ENCODE measurements at regions not wholly inside any gene's neighbourhood (a gene's known extent, or its start where the extent isn't known, plus 50 kb on each side); places are given as distances from the start of the nearest gene placed in this dataset.

DNA sequence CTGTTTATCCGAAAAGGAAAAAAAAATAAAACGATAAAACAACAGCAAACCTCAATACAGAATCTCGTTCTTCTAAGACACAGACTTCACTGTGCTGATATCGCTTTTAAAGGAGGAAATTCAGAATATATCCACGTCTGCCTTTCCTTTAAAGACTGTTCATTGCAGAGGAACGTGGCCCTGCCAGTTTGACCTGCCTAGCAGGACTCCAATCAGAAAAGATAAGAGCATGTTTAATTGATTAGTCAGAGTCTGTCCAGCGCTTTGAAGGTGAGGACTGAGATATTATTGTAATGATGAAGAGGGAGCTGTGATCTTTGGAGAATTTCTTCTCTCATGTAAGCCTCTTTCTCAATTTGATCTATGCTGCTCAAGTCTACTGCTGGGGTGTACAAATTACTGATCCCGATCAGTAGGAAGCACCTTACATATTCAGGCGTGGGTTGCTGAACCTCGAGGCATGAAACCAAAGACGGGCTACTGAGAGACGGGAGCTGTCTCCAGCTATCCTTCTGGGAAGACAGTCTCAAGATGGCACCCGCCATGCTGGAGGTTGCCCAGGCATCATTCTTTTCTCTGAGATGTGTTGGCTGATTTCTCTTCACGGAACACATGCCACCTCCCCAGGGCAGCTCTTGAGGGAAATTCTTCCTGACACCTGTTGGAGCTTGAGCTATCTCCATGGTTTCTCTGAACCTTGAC lies 146.1 kb downstream of the SHOX start:
- Mint-ChIP-seq H3K4me1 (peaks cover 11% of the 10 kb centered on the region), H3K4me3 (no peak overlapping the region), H3K27ac (ENCODE audit: unreplicated experiment) (no peak overlapping the region), H3K36me3 (ENCODE audit: low read depth) (no peaks in the 10 kb centered on the region), H3K9me3 (no peaks in the 10 kb centered on the region), H3K27me3 (ENCODE audit: low read depth) (peaks cover 54% of the 10 kb centered on the region)
- TF ChIP-seq, protein P1, sequence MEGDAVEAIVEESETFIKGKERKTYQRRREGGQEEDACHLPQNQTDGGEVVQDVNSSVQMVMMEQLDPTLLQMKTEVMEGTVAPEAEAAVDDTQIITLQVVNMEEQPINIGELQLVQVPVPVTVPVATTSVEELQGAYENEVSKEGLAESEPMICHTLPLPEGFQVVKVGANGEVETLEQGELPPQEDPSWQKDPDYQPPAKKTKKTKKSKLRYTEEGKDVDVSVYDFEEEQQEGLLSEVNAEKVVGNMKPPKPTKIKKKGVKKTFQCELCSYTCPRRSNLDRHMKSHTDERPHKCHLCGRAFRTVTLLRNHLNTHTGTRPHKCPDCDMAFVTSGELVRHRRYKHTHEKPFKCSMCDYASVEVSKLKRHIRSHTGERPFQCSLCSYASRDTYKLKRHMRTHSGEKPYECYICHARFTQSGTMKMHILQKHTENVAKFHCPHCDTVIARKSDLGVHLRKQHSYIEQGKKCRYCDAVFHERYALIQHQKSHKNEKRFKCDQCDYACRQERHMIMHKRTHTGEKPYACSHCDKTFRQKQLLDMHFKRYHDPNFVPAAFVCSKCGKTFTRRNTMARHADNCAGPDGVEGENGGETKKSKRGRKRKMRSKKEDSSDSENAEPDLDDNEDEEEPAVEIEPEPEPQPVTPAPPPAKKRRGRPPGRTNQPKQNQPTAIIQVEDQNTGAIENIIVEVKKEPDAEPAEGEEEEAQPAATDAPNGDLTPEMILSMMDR (conservative IDR thresholded peaks at IDR 0.05), result no peak
- DNase-seq (ENCODE audit: low read depth, low spot score), result no peak

DNA sequence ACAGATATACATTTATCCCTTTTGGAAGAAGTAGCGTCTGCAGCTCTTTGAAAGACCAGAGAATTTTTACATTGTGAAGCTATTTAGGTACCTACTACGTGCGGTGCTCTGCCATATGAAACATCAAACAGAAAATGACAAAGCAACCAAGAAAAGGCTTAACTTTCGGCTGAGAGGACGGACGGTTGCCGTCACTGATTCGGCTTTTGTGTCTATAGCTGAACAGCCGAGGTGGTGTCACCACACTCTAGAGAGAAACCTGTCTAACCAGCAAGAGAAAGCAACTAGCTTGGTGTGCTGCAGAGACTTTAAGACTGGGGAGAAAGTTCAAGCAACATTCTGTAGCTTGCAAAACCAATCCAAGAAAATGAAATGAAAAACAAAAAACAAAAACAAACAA lies 145.5 kb downstream of the SHOX start:
- Mint-ChIP-seq H3K36me3 (ENCODE audit: low read depth) (no peaks in the 10 kb centered on the region), H3K27me3 (ENCODE audit: low read depth) (peaks cover 54% of the 10 kb centered on the region), H3K27ac (ENCODE audit: unreplicated experiment) (no peak overlapping the region), H3K4me3 (no peak overlapping the region), H3K9me3 (peaks cover 3% of the 10 kb centered on the region), H3K4me1 (peaks cover 5% of the 10 kb centered on the region)
- no peak for DNase-seq (ENCODE audit: low read depth, low spot score)
- TF ChIP-seq, protein P1 (conservative IDR thresholded peaks at IDR 0.05), result no peak

DNA sequence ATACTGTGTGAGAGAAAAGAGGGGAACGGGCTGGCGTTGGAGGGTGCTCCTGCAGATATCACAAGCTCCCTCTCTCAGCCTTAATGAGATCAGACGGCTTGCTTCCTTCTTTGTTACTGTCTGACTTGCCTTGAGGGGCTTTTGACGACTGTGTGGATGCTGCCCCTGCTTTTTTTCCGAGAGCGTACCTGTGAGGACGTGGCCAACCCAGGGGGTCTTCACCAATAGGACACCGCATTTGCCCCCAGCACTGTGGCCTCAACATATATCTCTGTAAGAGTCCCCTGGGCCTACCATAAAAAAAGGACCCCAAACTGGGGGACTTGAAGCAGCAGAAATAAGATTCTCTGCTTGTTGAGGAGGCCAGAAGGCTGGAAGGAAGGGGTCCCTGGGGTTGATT lies 143.9 kb downstream of the SHOX start:
- TF ChIP-seq, protein P1 (conservative IDR thresholded peaks at IDR 0.05), result no peak
- Mint-ChIP-seq H3K4me3 (no peak overlapping the region), H3K9me3 (peaks cover 4% of the 10 kb centered on the region), H3K27ac (ENCODE audit: unreplicated experiment) (no peak overlapping the region), H3K36me3 (ENCODE audit: low read depth) (no peaks in the 10 kb centered on the region), H3K4me1 (no peaks in the 10 kb centered on the region), H3K27me3 (ENCODE audit: low read depth) (peaks cover 59% of the 10 kb centered on the region)
- no peak for DNase-seq (ENCODE audit: low read depth, low spot score)

DNA sequence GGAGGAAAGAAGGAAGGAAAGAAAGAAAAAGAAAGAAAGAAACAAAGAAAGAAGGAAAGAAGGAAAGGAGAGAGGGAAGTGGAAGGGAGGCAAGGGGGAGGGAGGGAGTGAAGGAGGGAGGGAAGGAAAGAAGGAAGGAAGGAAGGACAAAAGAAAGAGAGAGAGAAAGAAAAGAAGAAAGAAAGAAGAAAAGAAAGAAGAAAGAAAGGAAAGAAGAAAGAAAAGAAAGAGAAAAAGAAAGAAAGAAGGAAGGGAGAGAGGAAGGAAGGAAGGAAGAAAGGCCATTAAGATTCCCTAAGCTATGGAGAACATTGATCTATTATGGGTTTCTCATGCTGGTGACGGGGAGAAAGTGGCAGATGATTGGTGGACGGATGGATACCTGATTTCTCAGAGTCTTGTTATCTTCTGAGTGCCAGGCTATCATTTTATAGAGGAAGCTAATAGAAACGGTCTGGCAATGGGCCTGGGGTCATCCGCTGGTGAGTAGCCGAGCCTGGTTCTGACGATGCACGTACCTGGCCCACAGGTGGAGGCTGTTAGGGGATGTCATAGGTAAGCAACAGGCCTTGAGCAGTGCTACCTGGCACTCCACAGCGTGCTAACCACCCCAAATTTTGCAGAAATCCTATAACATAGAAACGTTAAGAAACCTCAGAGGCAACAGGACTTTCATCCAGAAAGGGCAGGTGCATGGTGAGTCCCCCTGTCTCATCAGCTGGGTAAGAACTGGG lies 142.9 kb downstream of the SHOX start:
- no peaks in the 10 kb centered on the region for H3K4me1 Mint-ChIP-seq
- H3K9me3 Mint-ChIP-seq, result peaks cover 4% of the 10 kb centered on the region
- H3K36me3 Mint-ChIP-seq (ENCODE audit: low read depth), result no peaks in the 10 kb centered on the region
- no peak for DNase-seq (ENCODE audit: low read depth, low spot score)
- H3K27me3 Mint-ChIP-seq (ENCODE audit: low read depth), result peaks cover 55% of the 10 kb centered on the region
- TF ChIP-seq, protein P1 (conservative IDR thresholded peaks at IDR 0.05), result no peak
- H3K27ac Mint-ChIP-seq (ENCODE audit: unreplicated experiment), result no peak overlapping the region
- no peak overlapping the region for H3K4me3 Mint-ChIP-seq

DNA sequence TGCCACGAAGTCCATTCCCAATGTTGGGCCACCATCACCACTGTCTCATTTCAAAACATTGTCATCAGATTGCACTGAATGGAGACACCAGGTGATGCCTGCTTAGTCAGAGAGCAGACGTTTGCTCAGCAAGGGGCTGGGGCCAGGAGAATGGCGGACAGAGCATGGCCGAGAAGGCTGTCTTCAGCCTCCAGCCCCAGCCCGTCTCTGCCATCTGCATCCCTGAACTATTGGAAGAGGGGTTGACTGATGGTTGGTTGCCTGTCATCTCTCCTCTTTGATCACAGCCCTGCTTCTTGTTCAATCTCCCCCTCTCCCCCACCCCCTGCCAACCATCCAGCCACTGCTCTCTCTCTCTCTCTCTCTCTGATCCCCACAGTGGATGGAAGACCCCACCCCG lies 140.9 kb downstream of the SHOX start:
- no peak for DNase-seq (ENCODE audit: low read depth, low spot score)
- H3K27ac Mint-ChIP-seq (ENCODE audit: unreplicated experiment), result no peak overlapping the region
- no peak overlapping the region for H3K4me3 Mint-ChIP-seq
- H3K27me3 Mint-ChIP-seq (ENCODE audit: low read depth), result peaks cover 55% of the 10 kb centered on the region
- no peaks in the 10 kb centered on the region for H3K4me1 Mint-ChIP-seq
- H3K9me3 Mint-ChIP-seq, result peaks cover 4% of the 10 kb centered on the region
- no peaks in the 10 kb centered on the region for H3K36me3 Mint-ChIP-seq (ENCODE audit: low read depth)
- TF ChIP-seq, protein P1 (conservative IDR thresholded peaks at IDR 0.05), result no peak
